ENCODE measurements at regions not wholly inside any gene's neighbourhood (a gene's known extent, or its start where the extent isn't known, plus 50 kb on each side); places are given as distances from the start of the nearest gene placed in this dataset.

DNA sequence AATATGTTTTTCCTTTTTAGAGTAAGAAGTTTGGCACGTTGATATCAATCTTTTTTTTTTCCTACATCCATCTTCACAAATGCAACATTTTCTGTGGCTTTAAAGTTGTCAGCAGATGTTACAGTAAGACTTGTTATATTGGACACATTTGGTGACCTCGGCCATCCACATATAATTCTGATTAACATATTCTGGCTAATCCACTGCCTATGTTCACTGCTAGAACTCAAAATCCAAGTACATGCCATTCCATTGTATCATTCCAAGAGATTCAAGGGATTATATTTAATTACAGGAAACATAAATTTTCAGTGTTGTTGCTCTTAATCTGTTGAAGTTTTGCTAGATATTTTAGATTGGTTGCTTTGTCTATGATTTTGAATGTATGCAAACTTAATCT is 367.6 kb downstream of the TENT5A start:
- FAIRE-seq, result no peak
- Histone ChIP-seq H3K4me3 (ENCODE audit: low read depth, low read length) (no peak overlapping the region), H3K36me3 (ENCODE audit: control insufficient read depth, insufficient read depth, low read length) (no peaks in the 10 kb centered on the region), H3K27me3 (ENCODE audit: control insufficient read depth, insufficient read depth, low read length) (no peaks in the 10 kb centered on the region)
- DNase-seq (ENCODE audit: low read depth), result no peak
- TF ChIP-seq CTCF (IDR thresholded peaks at IDR 0.05; ENCODE audit: insufficient read depth, low read length, severe bottlenecking), result no peak

- H3K27me3 ChIP-seq (ENCODE audit: control insufficient read depth, insufficient read depth, low read length), result no peaks in the 10 kb centered on the region
- TF ChIP-seq CTCF (IDR thresholded peaks at IDR 0.05; ENCODE audit: insufficient read depth, low read length, severe bottlenecking), result no peak
- no peaks in the 10 kb centered on the region for H3K36me3 ChIP-seq (ENCODE audit: control insufficient read depth, insufficient read depth, low read length)
- FAIRE-seq (no peak), DNase-seq (ENCODE audit: low read depth) (no peak)
- H3K4me3 ChIP-seq (ENCODE audit: low read depth, low read length), result no peak overlapping the region
Observed at GRCh38 chr6:81383472-81383871, 369.0 kb downstream of the TENT5A start.

DNA sequence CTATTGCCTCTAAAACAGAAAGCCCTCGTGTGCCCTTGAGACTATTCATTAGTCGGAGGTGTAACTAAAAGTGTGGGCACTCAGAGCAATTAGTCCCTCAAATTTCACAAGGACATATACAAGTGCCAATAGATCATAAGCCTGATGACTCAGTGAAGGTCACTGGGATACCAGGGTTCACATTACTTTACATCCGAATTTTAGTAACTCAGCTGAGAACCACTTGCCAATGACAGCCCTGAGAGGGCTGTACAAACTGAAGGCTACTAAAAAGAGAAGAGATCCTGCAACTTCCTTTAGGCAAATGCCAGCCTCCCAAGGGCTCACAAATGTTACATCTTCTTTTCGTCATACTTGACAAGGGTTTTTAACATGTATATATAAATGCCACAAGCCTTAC is 369.6 kb downstream of the TENT5A start:
- Histone ChIP-seq H3K4me3 (ENCODE audit: low read depth, low read length) (no peak overlapping the region), H3K36me3 (ENCODE audit: control insufficient read depth, insufficient read depth, low read length) (no peaks in the 10 kb centered on the region), H3K27me3 (ENCODE audit: control insufficient read depth, insufficient read depth, low read length) (no peaks in the 10 kb centered on the region)
- FAIRE-seq, result no peak
- no peak for TF ChIP-seq CTCF (IDR thresholded peaks at IDR 0.05; ENCODE audit: insufficient read depth, low read length, severe bottlenecking)
- DNase-seq (ENCODE audit: low read depth), result no peak

DNA sequence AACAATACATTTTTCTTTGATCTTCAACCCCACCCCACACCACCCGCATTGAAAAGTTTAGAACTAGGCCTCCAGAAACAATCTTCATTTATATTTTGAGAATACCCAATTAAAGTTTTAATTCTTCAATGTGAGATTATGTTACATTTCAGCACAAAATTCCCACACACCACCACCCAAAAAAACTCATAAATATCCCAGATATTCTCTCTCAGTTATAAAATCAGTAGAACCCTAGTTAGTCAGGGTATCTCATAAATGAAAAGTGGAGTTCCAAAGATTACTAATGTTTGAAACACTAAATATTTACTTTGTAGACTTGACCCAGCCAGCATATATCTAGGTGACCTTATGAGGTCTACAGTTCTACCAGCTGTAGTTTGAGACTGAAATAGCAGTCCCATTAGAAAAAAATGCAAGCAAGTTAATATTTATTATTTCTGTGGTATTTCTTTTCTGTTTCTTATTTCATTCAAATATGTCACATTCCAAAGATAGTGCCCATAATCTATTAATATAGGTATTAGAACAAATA is 371.0 kb downstream of the TENT5A start:
- DNase-seq (ENCODE audit: low read depth) (no peak), FAIRE-seq (no peak)
- TF ChIP-seq CTCF (IDR thresholded peaks at IDR 0.05; ENCODE audit: insufficient read depth, low read length, severe bottlenecking), result no peak
- Histone ChIP-seq H3K36me3 (ENCODE audit: control insufficient read depth, insufficient read depth, low read length) (no peaks in the 10 kb centered on the region), H3K4me3 (ENCODE audit: low read depth, low read length) (no peak overlapping the region), H3K27me3 (ENCODE audit: control insufficient read depth, insufficient read depth, low read length) (no peaks in the 10 kb centered on the region)

DNA sequence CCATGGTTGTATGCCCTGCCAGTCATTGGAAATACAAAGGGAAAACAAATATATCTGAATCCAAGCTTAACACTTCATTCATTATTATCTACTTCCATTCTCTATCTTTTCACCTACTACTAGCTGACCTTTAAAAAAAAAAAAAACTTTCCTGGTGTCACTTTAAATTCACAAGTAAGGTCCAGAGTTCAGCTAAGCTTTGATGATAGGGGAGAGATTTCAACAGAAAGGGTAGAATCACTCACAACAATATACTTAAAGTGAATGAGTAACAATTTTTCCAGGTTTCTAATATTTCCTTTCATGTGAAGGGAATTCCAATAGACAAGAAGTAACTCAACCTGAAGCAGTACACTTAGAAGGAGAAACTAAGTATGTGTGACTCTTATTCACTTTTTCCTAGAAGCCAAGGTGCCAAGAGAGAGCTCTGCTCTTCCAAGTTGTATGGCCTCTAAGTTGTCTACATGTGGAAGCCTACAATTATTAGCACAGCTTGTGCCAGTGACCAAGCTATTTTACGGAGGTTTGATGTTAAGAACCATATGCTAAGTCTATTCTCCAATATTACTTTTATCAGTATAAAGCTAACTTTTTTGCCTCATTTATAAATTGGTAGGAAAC is 371.7 kb downstream of the TENT5A start:
- no peaks in the 10 kb centered on the region for H3K27me3 ChIP-seq (ENCODE audit: control insufficient read depth, insufficient read depth, low read length)
- no peak overlapping the region for H3K4me3 ChIP-seq (ENCODE audit: low read depth, low read length)
- TF ChIP-seq CTCF (IDR thresholded peaks at IDR 0.05; ENCODE audit: insufficient read depth, low read length, severe bottlenecking), result no peak
- no peaks in the 10 kb centered on the region for H3K36me3 ChIP-seq (ENCODE audit: control insufficient read depth, insufficient read depth, low read length)
- no peak for DNase-seq (ENCODE audit: low read depth)
- FAIRE-seq, result no peak

DNA sequence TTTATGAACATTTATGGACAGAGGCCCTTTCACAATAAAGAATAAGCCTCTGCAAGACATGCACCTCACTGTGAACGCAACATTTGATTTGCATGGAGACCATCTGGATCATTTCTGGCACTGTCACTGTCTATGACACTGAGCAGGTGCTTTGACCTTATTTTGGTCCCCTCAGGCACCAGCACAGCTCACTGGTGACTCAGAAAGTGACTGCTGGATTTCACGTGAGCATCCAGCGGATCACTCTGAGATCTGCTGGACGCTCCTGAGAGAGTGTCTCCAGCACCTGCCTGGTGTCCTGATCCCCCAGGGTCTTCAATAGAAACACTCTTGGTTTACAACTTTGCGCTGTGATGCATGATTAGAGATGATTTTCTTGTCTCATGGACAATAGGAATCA is 375.7 kb downstream of the TENT5A start:
- TF ChIP-seq CTCF (IDR thresholded peaks at IDR 0.05; ENCODE audit: insufficient read depth, low read length, severe bottlenecking), result no peak
- FAIRE-seq (peak; percentile 88), DNase-seq (ENCODE audit: low read depth) (no peak)
- H3K4me3 ChIP-seq (ENCODE audit: low read depth, low read length), result no peak overlapping the region
- no peaks in the 10 kb centered on the region for H3K27me3 ChIP-seq (ENCODE audit: control insufficient read depth, insufficient read depth, low read length)
- no peaks in the 10 kb centered on the region for H3K36me3 ChIP-seq (ENCODE audit: control insufficient read depth, insufficient read depth, low read length)
